GM21515 (cell line): ENCODE measurements at regions not wholly inside any gene's neighbourhood (a gene's known extent, or its start where the extent isn't known, plus 50 kb on each side); places are given as distances from the start of the nearest gene placed in this dataset.
"Not testable (repeated sequence)": the region's sequence is repeated elsewhere in the genome, so short reads cannot be mapped to it uniquely, and the experiment has no call there.

Experiments used
- ATAC-seq: cut with Tn5 transposase; IDR thresholded peaks from one replicate; pipeline ENCODE4 v1.9.1; 2021; ENCODE audit not compliant: unreplicated experiment

DNA sequence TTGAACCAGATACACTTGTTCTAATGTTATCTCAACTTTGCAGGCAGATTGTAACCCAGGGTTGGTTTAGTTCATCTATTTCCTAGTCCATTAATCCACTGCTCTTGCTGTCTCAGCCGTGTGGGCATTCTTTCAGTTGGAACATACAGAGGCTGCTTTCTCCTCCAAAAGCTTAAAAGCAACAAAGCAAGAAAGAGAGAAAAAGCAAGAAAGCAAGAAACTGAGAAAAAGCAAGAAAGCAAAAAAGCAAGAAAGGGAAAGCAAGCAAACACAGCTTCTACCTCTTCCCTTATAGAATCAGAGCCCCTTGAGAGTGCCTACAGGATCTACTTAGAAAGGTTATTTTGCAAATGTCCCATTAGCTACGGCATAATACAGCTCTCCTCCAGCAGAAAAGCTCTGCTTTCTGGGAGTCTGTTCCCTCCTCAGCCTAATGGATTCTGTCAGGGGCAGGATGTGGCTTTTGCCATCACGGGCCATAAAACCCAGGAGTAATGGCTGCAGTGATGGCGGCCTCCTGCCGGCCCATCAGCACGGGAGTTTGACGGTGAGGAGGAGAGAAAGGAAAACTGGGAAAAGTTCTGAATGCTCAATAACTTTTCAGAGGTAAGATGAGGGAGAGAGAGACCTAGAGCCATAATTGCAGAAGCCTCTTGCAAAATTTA, 156.8 kb upstream of the JARID2 start:
- no peak for ATAC-seq

DNA sequence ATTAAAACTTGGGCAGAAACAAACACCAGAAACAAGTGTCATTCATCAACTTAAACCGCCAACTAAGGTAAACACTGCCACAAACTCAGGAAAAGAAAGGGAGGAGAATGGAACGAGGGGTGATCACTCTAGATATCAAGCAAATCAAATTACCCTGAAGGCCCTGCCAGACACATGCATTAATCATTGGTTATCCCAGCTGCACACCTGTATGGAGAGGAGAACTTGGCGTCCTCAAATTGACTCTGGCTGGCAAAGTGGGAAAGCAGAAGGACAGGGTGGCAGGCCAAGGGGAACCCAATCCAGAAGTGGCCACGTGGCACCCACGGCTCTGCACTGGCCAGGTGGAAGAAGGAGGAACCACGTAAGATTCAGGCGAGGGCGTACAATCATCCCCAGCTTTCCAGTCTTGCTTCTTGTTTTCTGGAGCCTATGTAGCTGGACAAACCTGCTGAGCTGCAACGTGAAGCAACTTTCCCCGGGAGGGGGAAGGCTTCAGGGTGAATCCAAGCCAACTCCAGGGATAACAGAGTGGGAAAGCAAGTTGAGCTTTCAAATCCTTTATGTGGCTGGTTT, 156.2 kb upstream of the JARID2 start:
- ATAC-seq: no peak

DNA sequence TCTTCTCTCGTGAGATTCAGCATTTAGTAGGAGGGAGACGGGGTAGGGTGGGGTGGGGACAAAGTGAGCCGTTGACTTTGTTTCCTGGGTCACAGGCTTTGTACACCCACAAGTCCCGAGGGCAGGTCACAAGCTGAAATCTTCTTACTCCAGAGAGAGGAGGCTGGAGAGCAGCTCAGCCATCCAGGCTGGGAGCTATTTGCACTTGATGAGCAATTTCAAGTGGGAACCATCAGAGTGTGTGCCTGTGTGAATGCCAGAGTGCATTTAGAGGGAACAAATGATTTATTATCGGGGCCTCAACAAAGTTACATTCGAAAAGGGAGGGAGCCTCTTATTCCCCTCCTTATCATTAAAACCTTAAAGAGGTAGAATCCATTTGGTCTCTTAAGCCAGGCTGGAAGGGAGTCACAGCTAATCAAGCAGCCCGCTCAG, 155.7 kb upstream of the JARID2 start:
- no peak for ATAC-seq

DNA sequence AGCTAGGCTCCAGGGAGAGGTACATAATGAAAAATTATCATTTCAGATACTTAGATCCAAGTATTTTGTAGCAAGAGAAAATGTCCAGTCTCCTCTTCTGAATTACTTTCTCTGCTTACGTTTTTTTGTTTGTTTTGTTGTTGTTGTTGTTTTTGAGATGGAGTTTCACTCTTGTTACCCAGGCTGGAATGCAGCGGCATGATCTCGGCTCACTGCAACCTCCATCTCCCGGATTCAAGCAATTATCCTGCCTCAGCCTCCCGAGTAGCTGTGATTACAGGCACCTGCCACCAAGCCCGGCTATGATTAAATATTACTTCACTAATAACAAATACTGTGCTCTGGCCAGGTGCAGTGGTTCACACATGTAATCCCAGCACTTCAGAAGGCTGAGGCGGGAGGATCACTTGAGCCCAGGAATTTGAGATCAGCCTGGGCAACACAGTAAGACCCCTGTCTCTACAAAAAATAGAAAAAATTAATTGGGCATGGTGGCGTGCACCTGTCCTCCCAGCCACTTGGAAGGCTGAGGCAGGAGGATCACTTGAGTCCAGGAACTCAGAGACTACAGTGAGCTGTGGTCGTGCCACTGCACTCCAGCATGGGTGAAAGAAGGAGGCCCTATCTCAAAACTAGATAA, 155.0 kb upstream of the JARID2 start:
- no peak for ATAC-seq

DNA sequence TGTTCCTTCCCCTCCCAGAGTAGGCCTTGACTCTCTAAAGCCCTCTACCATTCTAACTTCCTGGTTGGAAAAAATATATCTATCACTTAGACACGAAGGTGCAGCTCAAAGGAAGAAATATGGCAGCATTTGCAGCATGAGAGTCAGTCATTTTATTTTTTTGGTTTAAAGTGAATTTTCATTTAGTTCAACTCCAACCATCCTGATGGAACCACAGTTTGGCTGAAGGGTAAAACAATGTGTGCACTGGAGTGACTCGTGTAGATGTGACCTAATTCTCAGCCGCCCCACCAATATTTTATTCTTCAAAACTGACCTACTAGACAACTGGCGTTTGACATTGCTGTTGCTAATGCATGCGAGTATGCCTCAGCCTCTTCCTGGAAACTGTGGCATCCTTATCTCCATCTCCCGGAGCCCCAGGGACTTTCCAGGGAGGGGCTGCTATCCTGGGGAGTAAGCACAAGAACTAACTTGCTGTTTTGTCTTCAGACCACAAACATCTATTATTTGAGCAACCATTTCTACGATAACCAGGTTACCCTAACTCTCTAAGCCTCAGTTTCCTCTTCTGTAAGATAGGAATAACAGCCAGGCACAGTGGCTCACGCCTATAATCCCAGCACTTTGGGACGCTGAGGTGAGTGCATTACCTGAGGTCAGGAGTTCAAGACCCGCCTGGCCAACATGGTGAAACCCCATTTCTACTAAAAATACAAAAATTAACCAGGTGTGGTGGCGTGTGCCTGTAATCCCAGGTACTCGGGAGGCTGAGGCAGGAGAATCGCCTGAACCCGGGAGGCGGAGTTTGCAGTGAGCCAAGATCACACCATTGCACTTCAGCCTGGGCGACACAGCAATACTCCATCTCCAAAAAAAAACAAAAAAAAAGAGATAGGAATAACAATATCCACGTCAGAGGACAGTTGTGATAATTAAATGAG, 148.7 kb upstream of the JARID2 start:
- no peak for ATAC-seq

DNA sequence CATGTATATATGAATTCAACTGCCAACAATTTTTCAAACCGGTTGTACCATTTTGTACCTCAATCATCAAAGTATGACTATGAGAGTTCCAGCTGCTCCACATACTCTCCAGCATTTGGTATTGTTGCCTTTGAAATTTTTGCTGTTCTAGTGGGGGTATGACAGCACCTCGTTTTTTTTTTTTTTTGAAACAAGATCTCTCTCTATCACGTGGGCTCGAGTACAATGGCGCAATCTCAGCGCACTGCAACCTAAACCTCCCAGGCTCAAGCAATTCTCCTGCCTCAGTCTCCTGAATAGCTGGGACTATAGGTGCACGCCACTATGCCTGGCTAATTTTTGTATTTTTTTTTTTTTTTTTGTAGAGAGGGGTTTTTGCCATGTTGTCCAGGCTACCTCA, 144.7 kb upstream of the JARID2 start:
- ATAC-seq: no peak

DNA sequence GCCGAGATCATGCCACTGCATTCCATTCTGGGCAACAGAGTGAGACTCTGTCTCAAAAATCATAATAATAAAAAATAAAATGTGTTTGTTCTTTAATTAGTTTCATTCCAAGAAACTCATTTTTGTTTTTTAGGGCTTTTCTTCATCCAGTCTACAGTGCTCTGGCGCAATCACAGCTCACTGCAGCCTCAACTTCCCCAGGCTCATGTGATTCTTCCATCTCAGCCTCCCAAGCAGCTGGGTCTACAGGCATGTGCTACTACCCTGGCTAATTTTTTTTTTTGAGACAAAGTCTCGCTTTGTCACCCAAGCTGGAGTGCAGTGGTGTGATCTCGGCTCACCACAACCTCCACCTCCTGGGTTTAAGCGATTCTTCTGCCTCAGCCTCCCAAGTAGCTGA, 143.6 kb upstream of the JARID2 start:
- ATAC-seq: no peak

DNA sequence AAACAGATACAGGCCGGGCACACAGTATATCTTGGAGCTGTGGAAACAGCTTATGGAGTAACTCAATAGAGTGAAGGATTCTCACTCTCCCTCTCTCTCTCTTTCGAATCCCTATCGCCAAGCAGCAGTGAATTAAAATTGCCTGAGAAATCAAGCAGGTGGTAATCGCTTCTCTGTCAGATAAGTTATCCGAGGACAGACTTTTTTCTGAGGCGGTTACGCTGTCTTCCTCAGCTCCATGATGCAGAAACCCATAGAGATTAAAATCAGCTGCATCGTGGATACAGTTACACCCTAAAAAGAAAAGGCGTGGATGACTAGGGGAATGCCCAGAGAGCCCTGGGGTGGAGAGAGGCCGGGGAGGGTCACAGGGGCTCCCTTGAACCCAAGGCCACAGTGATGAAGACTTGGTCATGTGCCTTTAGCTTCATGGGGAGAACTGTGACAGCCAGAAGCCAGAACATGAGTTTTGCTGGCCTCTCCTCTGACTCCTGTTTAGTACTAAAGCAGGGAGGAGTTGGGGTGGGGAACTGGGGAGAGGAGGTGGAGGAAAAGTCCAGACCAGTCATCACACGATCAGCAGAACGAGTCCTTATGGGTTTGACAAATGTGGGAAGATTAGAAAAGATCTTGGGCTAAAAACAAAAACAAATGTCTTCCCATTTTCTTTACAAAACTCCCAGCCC, 138.8 kb upstream of the JARID2 start:
- no peak for ATAC-seq

DNA sequence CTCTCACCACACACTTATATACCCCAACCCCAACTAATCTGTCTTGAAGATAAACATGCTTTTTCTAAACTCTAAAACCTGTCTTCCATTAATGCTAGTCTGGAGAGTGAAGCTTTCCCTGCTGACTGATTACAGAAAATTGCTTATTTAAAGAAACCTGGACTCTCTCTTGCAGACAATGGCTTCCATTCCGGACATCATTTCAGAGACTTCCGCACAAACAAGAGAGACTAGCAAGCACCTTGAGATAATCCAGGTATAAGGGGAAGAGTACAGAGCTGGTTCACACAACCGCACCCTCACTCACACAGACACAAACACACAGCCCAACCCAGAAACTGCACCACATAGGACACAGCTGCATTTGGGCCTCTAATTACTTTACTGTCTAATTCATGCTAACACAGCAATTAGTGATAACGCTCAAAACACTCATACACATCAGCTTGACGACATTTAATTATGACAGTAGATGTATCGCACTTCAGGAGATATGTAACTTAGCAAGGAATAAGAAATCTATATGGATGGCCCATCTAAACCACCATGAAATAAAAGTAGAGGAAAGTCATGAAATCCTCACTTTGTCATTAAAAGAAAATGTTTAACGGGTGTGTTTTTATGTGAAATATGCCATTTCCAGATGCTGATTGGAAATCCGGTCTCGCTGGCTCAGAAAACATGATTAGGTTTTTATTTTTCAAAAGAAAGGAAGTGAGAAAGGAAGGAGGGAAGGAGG, 138.1 kb upstream of the JARID2 start:
- no peak for ATAC-seq

DNA sequence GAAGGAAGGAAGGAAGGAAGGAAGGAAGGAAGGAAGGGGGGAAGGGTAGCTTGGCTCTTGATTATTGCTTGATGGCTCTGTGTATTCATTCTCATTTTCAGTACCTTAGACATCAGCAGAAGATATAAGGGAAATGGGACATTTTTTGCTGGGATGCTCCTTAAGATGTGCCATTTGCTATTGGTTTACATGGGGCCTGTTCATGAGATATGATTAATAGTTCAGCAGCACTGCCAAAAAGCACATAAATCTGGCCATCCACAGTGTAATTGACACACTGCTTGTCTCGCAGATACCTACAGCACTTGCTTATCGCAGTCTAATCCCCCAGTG, 137.5 kb upstream of the JARID2 start:
- ATAC-seq: no peak

DNA sequence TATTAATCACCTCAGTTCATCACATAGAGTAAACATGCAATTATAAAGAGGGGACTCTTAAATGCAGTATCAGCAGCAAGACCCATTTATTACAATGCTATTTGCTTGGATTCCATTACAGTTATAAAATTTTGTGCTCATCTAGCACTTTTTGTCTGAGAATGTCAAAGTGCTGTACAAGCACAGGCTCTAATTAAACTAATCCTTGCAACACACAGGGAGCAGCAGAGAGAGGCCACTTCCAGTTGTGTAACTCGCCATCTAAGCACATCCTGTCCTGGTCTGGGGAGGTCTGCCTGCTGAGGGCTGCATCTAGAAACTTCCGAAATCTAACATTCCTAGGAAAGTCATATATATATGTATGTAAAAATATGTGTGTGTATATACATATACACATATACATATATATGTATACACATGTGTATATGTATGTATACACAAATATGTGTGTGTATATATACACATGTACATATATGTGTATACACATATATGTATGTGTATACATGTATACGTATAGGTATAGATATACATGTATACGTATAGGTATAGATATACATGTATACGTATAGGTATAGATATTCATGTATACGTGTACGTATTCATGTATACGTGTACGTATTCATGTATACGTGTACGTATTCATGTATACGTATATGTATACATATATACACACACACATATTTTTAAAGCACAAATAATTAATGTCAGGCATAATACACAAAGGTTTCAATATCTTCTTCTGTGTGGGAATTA, 136.4 kb upstream of the JARID2 start:
- ATAC-seq: no peak

DNA sequence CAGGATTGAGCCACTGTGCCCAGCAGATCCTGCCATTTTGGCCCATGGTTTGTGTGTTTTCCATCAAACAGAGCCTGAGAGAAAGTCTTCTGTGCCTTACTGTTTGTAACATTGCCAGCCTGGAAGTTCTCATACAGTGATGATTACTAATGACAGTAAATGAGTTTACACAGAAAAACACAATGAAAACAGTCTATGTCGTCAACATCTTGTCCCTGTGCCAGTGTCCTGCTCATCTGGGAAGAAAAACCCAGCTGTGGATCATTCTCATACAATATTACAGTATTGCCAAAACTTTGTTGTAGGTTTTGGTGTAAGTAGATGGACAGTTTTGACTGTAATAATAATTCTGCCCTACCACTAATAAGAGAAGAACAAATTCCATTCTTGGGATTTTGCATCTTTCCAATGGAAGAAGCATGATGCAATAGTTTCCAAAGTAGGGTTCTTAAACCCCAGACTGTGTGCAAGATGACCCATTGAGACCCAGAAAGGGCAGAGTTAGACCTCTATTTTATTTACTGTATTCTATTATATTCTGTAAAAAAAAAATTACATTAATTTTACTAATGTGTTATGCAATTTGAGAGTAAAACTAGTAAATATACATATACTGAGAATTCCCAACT, 135.0 kb upstream of the JARID2 start:
- no peak for ATAC-seq

DNA sequence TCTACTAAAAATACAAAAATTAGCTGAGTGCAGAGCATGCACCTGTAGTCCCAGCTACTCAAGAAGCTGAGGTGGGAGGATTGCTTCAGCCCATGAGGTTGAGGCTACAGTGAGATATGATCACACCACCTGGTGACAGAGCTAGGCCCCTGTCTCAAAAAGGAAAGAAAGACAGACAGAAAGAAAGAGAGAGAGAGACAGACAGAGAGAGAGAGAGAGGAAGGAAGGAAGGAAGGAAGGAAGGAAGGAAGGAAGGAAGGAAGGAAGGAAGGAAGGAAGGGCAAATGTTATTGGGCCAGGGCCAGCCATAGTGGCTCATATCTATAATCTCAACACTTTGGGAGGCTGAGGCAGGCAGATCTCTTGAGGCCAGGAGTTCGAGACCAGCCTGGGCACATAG, 134.3 kb upstream of the JARID2 start:
- ATAC-seq: not testable (repeated sequence)

DNA sequence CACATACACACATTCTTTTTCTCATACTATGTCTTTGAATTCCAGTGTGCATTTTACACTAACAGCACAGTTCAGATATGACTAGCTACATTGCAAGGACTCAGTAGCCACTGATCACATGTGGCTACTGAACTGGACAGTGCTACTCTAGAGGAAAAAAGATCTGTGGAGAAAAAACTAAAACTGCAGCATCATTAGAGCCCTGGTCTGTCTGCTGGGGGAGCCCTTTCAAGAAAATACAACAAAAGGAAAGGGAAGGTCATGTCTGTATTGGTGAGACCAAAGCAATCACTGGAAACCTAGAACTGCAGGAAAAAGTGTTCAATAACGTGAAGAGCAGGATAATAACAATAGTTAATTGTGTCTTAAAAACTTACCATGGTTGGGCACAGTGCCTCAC, 132.3 kb upstream of the JARID2 start:
- no peak for ATAC-seq

DNA sequence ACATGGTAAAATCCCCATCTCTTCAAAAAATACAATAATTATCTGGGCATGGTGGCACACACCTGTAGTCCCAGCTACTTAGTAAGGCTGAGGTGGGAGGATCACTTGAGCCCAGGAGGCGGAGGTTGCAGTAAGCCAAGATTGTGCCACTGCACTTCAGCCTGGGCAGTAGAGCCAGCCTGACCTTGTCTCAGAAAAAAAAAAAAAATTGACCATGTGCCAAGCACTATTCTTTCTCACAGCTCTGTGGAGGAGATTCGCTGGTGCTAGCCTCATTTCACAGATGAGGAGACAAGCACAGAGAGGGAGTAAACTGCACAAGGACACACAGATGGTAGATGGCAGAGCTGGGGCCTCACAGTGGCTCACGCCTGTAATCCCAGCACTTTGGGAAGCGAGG, 131.8 kb upstream of the JARID2 start:
- no peak for ATAC-seq

DNA sequence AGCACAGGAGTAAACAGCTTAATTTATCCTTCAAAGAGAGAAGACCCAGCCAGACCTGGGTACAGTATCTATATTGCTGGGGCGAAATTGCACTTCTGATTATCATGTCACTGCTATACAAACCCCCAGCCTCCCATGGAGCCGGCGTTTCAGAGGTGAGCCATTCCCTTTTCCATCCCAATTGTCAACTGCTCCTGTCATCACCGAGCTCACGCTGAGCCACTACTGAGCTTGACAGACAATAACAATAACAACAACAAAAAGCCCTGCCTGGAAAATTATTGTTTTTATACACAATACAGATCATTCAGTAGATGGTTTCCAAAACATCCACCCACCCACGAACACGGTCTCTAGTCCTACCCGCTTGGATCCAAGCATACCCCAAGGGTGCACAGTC, 129.0 kb upstream of the JARID2 start:
- ATAC-seq: no peak

DNA sequence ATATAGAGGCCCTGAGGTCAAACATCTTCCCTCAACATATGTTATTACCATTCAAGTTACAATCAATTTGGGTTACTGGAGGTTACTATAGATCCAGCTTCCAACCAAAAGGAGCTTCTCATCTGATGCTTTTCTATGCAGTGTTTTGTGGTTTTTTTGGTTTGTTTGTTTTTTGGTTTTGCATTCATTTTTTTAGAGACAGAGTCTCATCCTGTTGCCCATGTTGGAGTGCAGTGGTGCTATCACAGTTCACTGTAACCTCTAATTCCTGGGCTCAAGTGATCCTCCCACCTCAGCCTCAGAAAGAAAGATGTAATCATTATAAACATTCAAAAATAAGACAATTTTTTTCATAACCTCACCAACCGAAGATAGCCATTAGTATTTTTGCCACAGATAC, 124.4 kb upstream of the JARID2 start:
- ATAC-seq: no peak

DNA sequence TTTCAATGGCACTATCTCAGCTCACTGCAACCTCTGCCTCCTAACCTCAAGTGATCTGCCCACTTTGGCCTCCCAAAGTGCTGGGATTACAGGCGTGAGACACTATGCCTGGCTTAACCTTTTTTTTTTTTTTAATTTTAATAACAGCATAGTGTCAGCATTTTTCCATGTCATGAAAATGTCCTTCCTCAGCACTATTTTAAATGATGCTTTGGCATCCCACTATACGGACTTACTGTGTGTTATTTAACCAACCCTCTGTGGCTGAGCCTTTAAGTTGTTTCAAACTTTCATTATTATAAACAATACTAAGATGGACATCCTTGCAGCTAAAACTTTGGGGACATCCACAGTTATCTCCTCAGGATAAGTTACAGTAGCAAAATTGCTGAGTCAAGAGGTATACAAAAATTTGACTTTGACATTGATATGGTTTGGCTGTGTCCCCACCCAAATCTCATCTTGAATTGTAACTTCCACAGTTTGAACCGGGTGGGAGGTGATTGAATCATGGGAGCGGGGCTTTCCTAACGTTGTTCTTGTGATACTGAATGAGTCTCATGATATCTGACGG, 123.8 kb upstream of the JARID2 start:
- no peak for ATAC-seq

DNA sequence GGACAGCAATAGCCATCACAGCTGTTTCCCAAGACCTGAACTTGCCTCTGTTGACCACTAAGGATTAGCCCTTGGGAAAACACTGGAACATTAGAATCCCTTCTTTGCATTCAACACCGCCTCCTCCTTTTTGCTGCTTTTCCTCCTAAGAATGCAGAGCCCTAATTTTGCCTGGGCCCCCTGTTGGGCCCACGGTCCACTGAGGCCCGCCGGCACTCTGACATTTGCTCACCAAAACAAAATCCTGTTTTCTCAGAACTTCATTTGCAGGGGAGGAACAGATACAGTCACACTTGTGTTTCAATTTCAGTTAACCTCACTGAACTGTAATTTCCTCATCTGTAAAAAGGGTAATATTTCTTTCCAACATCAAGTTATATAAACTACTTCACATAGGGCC, 116.0 kb upstream of the JARID2 start:
- ATAC-seq: no peak
